Superior temporal gyrus (tissue), 1 donor: ENCODE measurements at regions not wholly inside any gene's neighbourhood (a gene's known extent, or its start where the extent isn't known, plus 50 kb on each side); places are given as distances from the start of the nearest gene placed in this dataset.

Experiments used
- DNase-seq: peaks from one replicate; pipeline ENCODE4 v3.0.0-alpha.2; 2016; ENCODE audit errors: extremely low spot score

DNA sequence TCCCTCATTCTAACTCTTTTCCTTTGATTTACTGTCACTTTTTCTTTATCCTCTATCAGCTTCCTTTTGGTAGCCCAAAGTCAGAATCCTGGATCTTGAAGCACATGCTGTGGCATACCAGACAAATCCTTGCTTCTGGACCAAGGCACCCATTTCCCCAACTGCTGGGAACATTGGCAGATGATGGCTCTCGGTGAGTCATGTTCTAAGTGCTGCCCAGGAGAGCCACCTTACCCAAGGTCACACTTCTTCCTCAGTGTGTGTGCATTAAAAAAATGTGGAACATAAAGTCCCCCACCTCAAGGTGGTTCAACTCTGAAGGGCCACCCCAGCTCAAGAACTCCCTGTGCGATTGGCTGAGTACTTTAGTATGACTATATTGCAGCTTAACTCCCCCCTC is 141.4 kb upstream of the PUM3 start:
- no peak for DNase-seq

DNA sequence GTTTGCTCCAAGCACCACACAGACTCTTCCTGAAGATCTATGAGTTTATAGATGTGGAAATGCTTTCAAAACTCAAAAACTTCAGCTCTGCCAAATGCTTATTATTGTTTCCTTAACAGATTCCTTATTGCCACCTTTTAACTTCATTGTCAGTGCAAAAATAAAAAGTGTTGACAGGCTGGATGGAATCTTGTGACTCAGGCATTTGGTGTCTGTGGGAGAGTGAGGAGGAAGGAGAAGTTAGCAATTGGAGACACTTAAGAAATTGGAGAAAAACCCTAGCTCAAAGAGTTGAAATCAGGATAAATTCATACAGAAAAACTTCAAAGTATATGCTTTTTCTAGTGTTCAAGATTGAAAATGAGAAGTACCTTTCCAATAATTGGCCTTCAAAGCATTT is 140.6 kb upstream of the PUM3 start:
- peak; percentile 24 for DNase-seq

DNA sequence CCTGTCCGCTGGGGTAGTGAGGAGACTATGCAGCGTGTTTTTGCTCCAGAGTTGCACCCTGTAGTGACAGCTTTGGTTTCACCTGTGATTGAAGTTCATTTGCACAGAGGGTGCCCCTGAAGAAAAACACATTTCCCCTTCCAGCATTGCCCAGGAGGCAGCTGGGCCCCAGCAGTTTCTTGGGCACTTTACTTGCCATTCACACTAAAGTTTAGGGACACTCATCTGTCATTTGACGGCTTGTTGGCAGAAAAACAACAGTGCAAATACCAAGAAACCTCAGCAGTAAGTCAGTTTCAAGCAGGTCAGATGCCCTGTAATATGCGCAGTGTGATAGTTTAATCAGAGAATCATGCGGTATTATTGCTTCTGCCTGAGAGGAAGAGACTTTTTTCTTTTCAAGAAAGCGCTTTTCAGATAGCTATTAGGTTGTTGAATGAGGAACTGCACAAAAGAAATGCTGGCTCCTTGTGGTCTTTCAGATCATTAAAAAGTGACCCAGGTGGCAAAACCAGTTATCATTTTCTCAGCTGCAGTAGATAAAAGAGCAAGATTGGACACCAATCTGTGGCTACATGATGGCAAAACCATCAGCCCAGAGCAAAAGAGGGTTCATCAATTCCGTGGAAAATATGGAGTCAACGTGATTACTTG is 136.2 kb upstream of the PUM3 start:
- no peak for DNase-seq

DNA sequence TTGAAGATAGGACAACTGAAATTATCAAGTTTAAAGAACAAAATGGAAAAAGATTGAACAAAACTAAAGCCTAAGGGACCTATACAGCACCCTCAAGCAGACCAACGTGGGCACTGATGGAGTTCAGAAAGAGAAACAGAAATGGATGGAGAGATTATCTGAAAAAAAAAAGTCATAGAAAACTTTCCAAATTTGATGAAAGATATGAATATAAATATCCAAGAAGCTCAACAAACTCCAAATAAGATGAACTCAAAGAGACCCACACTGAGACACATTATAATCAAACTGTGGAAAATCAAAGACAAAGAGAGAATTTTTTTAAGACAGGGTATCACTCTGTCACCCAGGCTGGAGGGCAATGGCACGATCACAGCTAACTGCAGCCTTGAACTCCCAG is 128.6 kb upstream of the PUM3 start:
- no peak for DNase-seq

GRCh38 chr9:2970864-2971263 is 127.0 kb upstream of the PUM3 start:
- no peak for DNase-seq

- DNase-seq, result no peak
Observed at GRCh38 chr9:2967766-2968165, 123.9 kb upstream of the PUM3 start.

- no peak for DNase-seq
Observed at GRCh38 chr9:2966565-2967300, 122.8 kb upstream of the PUM3 start.

GRCh38 chr9:2964470-2964869 is 120.6 kb upstream of the PUM3 start:
- DNase-seq, result no peak

- DNase-seq, result no peak
Observed at GRCh38 chr9:2963307-2963706, 119.4 kb upstream of the PUM3 start.

GRCh38 chr9:2962471-2963172 is 118.7 kb upstream of the PUM3 start:
- DNase-seq, result no peak

- no peak for DNase-seq
Observed at GRCh38 chr9:2958219-2958618, 114.3 kb upstream of the PUM3 start.

DNA sequence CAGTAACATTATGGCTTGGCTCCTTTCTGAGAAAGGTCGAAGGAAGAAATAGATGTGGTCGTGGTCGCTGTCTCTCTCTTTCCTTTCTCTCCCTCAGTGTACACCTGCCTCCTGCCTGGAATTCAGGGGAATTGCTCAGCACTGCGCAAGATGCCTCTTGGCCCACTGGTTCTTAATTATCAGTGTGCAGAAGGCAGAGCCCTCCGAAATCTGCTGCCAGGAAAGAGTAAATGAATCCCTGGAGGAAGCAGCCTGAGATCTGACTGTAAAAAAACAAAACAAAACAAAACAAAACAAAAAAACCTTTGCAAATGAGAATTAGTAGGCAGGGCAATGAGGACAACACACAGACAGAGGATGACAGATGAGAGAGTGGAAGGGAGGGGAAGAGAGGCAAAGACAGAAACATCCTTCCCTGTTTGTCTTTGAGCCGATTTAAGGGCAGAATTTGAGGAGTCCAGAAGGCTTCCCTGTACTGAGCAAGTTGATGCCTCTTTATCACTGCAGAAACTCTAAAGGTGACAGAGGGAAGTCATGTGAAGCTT is 113.8 kb upstream of the PUM3 start:
- DNase-seq, result no peak

DNA sequence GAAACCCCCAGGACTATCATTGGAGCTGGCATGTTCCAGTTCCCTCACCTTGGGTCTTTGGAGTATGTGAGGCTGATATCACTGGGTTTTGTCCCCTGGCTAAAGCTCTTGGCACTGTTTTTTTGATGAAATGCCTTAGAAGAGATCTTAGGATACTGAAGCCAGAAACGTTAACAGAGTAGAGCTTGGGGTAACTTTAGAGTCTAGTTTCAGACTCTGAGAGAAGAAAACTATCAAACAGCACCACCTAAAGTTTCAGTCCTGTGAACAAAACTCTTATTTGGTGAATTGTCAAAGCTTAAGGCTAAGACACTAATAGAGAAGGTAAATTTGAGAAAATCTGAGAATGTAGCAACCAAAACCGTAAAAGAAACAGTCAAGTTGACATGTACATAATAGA is 111.7 kb upstream of the PUM3 start:
- DNase-seq, result no peak

DNA sequence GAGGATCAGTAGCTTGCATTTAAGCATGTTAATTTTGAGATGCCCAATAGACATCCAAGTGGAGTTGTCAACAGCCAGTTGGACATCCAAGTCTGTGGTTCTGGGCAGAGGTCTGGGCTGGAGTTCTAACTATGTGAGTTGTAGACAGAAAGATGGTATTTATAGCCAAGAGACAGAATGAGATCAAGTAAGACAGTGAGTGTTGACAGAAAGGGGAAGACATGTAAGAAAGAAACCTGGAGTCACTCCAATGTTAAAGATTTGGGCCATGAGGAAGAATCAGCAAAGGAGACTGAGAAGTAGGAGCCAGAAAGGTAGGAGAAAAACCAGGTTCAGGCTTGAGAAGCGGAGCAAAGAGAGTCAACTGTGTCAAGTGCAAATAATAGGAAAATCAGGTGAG is 95.5 kb upstream of the PUM3 start:
- DNase-seq, result no peak

- DNase-seq, result no peak
Observed at GRCh38 chr9:2936221-2936620, 92.3 kb upstream of the PUM3 start.

GRCh38 chr9:2934883-2935282 is 91.0 kb upstream of the PUM3 start:
- DNase-seq, result no peak

- no peak for DNase-seq
Observed at GRCh38 chr9:2934241-2934650, 90.4 kb upstream of the PUM3 start.

- no peak for DNase-seq
Observed at GRCh38 chr9:2933165-2934095, 89.5 kb upstream of the PUM3 start.

DNA sequence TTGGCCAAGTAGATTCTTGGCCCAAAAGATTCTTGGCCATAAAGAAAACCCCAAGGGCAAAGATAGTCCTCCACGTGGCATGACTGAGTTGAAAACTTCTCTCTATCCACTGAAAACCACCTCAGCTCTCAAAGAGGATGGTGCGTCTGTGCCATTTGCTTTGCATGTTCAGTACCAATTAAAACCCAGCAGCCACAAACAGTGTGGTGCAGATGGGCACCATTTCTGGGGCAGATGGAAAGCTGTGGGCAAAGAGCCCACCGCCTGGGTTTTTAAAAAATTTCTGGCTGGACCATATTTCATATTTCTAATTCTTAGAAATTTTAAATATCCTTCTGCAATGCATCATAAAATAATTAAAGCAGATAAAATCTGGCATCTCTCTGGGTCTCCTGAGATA is 84.5 kb upstream of the PUM3 start:
- no peak for DNase-seq

DNA sequence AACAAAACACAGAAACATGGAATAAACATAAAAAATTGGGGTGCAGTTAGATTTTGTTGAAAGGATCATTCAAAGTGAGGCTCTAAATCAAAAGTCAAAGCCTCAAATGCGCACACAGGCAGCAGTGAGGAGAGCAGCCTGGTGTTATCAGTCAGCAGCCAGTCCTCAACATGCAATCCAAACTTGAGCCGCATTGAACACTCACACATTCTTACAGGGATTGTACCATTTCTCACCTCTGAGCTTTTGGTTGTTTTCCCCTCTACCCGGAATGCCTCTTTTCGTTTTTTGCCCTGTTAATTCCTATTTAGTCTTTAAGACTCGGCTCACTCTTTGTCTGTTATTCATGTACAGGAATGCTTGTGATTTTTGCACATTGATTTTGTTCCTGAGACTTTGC is 81.1 kb upstream of the PUM3 start:
- no peak for DNase-seq

DNA sequence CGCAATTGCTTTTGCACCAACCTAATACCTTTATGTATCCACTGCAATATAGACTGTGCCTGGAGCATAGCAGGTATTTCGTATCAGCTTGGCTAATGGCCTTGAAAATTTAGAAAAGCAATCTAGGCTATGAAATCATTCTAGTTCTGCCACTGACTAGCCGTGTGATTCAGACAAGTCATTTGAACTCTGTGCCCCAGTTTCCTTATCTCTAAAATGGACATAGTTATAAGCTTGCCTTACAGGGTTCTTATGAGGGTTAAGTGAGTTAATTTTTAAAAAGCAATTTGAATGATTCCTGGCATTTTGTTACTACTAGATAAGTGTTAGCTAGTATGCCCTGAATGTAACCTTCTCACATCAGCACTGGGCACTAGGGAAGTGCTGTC is 80.5 kb upstream of the PUM3 start:
- DNase-seq, result no peak
